Mesenchymal stem cell (in vitro differentiated cells and primary cell): ENCODE measurements at regions not wholly inside any gene's neighbourhood (a gene's known extent, or its start where the extent isn't known, plus 50 kb on each side); places are given as distances from the start of the nearest gene placed in this dataset.

Source experiments
- DNase-seq: peaks from one replicate; pipeline ENCODE4 v3.0.0-alpha.2; 2013
- H2AFZ ChIP-seq: one replicate; pipeline ENCODE4 v1.6.1; 2013; ENCODE audit warnings: low read depth, mild to moderate bottlenecking, control low read depth, inconsistent platforms, low read length, moderate library complexity
- H2AK5ac ChIP-seq: 2 replicates; pipeline ENCODE4 v1.6.1; 2013; ENCODE audit warnings: low read length, moderate library complexity, mild to moderate bottlenecking, inconsistent platforms; ENCODE audit not compliant: severe bottlenecking
- H2BK120ac ChIP-seq: one replicate; pipeline ENCODE4 v1.6.1; 2013; ENCODE audit warnings: low read depth, mild to moderate bottlenecking, inconsistent platforms, low read length, moderate library complexity
- H2BK12ac ChIP-seq, 2 experiments: one replicate each; pipeline ENCODE4 v1.6.1; 2013; ENCODE audit warnings: inconsistent platforms in 2 of 2, low read length in 2 of 2, mild to moderate bottlenecking in 2 of 2, moderate library complexity in 2 of 2, control low read depth in 1 of 2
- H2BK15ac ChIP-seq: one replicate; pipeline ENCODE4 v1.6.1; 2013; ENCODE audit warnings: mild to moderate bottlenecking, low read depth, inconsistent platforms; ENCODE audit not compliant: poor library complexity, severe bottlenecking
- H2BK5ac ChIP-seq: 2 replicates; pipeline ENCODE4 v1.6.1; 2013; ENCODE audit warnings: low read depth, mild to moderate bottlenecking, low read length, control low read depth, inconsistent platforms; ENCODE audit not compliant: poor library complexity, severe bottlenecking
- H3K14ac ChIP-seq, 2 experiments: one replicate each; pipeline ENCODE4 v1.6.1; 2013; ENCODE audit warnings: inconsistent platforms in 2 of 2, low read length in 2 of 2, control low read depth in 1 of 2, mild to moderate bottlenecking in 1 of 2, moderate library complexity in 1 of 2
- H3K18ac ChIP-seq, 2 experiments: one replicate each; pipeline ENCODE4 v1.6.1; 2013; ENCODE audit warnings: inconsistent platforms in 2 of 2, low read length in 2 of 2, control low read depth in 1 of 2, low read depth in 1 of 2, mild to moderate bottlenecking in 1 of 2
- H3K23ac ChIP-seq, 2 experiments: one replicate each; pipeline ENCODE4 v1.6.1; 2013; ENCODE audit warnings: inconsistent platforms in 2 of 2, low read length in 2 of 2, mild to moderate bottlenecking in 2 of 2, moderate library complexity in 2 of 2, control low read depth in 1 of 2
- H3K27ac ChIP-seq: 2 replicates; pipeline ENCODE4 v1.5.1; 2013; ENCODE audit warnings: mild to moderate bottlenecking, moderate library complexity, low read length, control low read depth, inconsistent platforms; ENCODE audit not compliant: poor library complexity, severe bottlenecking
- H3K27me3 ChIP-seq, 2 experiments: 2 replicates each; pipeline versions ENCODE4 v1.6.1 to v1.7.0; 2013; ENCODE audit warnings: low read length in 2 of 2, mild to moderate bottlenecking in 2 of 2, moderate library complexity in 2 of 2, control low read depth in 1 of 2, inconsistent platforms in 1 of 2; ENCODE audit not compliant: control insufficient read depth in 1 of 2, insufficient read depth in 1 of 2
- H3K36me3 ChIP-seq, 2 experiments: 2 replicates each; pipeline versions ENCODE4 v1.6.1 to v1.7.0; 2013; ENCODE audit warnings: low read length in 2 of 2, control low read depth in 1 of 2, inconsistent platforms in 1 of 2, low read depth in 1 of 2, mild to moderate bottlenecking in 1 of 2; ENCODE audit not compliant: insufficient read depth in 2 of 2, control insufficient read depth in 1 of 2
- H3K4ac ChIP-seq, 2 experiments: one replicate each; pipeline ENCODE4 v1.6.1; 2013; ENCODE audit warnings: inconsistent platforms in 2 of 2, low read length in 2 of 2, mild to moderate bottlenecking in 2 of 2, moderate library complexity in 2 of 2, control low read depth in 1 of 2, low read depth in 1 of 2
- H3K4me1 ChIP-seq: 2 replicates; pipeline ENCODE4 v1.6.1; 2013; ENCODE audit warnings: low read depth, low read length, control low read depth; ENCODE audit not compliant: control insufficient read depth, insufficient read depth
- H3K4me2 ChIP-seq: 2 replicates; pipeline ENCODE4 v1.6.1; 2013; ENCODE audit warnings: low read length, mild to moderate bottlenecking, inconsistent platforms; ENCODE audit not compliant: poor library complexity, severe bottlenecking
- H3K4me3 ChIP-seq, 2 experiments: 2 replicates each; pipeline versions ENCODE4 v1.5.1 to v1.7.0; 2013; ENCODE audit warnings: low read length in 2 of 2, mild to moderate bottlenecking in 2 of 2, control low read depth in 1 of 2, low read depth in 1 of 2; ENCODE audit not compliant: insufficient read depth in 1 of 2
- H3K79me1 ChIP-seq: replicated peaks from 2 replicates; pipeline ENCODE4 v1.6.1; 2013; ENCODE audit warnings: mild to moderate bottlenecking, control low read depth, low read length, inconsistent platforms; ENCODE audit not compliant: poor library complexity, severe bottlenecking
- H3K9ac ChIP-seq: 2 replicates; pipeline ENCODE4 v1.7.0; 2013; ENCODE audit warnings: mild to moderate bottlenecking, low read length, moderate library complexity
- H3K9me3 ChIP-seq: 2 replicates; pipeline ENCODE4 v1.7.0; 2013; ENCODE audit warnings: mild to moderate bottlenecking, low read length; ENCODE audit not compliant: control insufficient read depth
- H4K8ac ChIP-seq: one replicate; pipeline ENCODE4 v1.6.1; 2013; ENCODE audit warnings: inconsistent platforms, mild to moderate bottlenecking, low read length, moderate library complexity
- H4K91ac ChIP-seq: one replicate; pipeline ENCODE4 v1.6.1; 2013; ENCODE audit warnings: mild to moderate bottlenecking, low read length, inconsistent platforms
- WGBS: methylation state at CpG from one replicate; pipeline ENCODE4 v1.1.7; 2013; ENCODE audit warnings: mixed read lengths; 5-methylcytosine and 5-hydroxymethylcytosine counted together

- Histone ChIP-seq H2AK5ac (no peak overlapping the region), H3K4me2 (no peak overlapping the region), H3K9ac (no peak overlapping the region), H3K4ac (no peak overlapping the region), H3K4me1 (no peaks in the 10 kb centered on the region), H2AFZ (no peak overlapping the region), H3K79me1 (no peaks in the 10 kb centered on the region), H4K8ac (no peak overlapping the region), H3K4me3 (no peak overlapping the region), H3K23ac (no peak overlapping the region), H2BK15ac (no peak overlapping the region), H3K14ac (no peak overlapping the region), H2BK12ac (no peak overlapping the region), H3K18ac (no peak overlapping the region), H3K27ac (no peak overlapping the region), H3K9me3 (peaks cover 8% of the 10 kb centered on the region), H3K27me3 (no peaks in the 10 kb centered on the region), H3K36me3 (no peaks in the 10 kb centered on the region), H2BK120ac (no peak overlapping the region), H4K91ac (no peak overlapping the region), H2BK5ac (no peak overlapping the region)
- no peak for DNase-seq
- WGBS, result 67% methylated on average over 1 of the region's 1 CpG
These were observed 840.7 kb upstream of the EDIL3 start for GRCh38 chr5:85225388-85225787.

- H2AK5ac ChIP-seq, result no peak overlapping the region
- no peak overlapping the region for H3K27ac ChIP-seq
- no peak overlapping the region for H4K91ac ChIP-seq
- H3K9ac ChIP-seq, result no peak overlapping the region
- H3K9me3 ChIP-seq, result peaks cover 29% of the 10 kb centered on the region
- no peak overlapping the region for H2AFZ ChIP-seq
- no peak overlapping the region for H3K4me3 ChIP-seq
- no peaks in the 10 kb centered on the region for H3K36me3 ChIP-seq
- H3K4me1 ChIP-seq, result no peaks in the 10 kb centered on the region
- no peak overlapping the region for H2BK5ac ChIP-seq
- H2BK120ac ChIP-seq, result no peak overlapping the region
- WGBS, result 75% methylated on average over 2 of the region's 2 CpGs
- no peaks in the 10 kb centered on the region for H3K27me3 ChIP-seq
- H3K14ac ChIP-seq, result no peak overlapping the region
- no peaks in the 10 kb centered on the region for H3K79me1 ChIP-seq
- no peak overlapping the region for H4K8ac ChIP-seq
- H2BK12ac ChIP-seq, result no peak overlapping the region
- no peak overlapping the region for H2BK15ac ChIP-seq
- no peak overlapping the region for H3K4me2 ChIP-seq
- no peak for DNase-seq
- H3K18ac ChIP-seq, result no peak overlapping the region
- no peak overlapping the region for H3K23ac ChIP-seq
- no peak overlapping the region for H3K4ac ChIP-seq
These were observed 864.5 kb upstream of the EDIL3 start for GRCh38 chr5:85249204-85249603.

- Histone ChIP-seq H2BK120ac (no peak overlapping the region), H3K27ac (no peak overlapping the region), H4K91ac (no peak overlapping the region), H4K8ac (no peak overlapping the region), H3K4ac (no peak overlapping the region), H3K4me2 (no peak overlapping the region), H3K36me3 (no peaks in the 10 kb centered on the region), H2AFZ (no peak overlapping the region), H2BK15ac (no peak overlapping the region), H3K79me1 (no peaks in the 10 kb centered on the region), H3K9ac (no peak overlapping the region), H3K23ac (no peak overlapping the region), H2BK12ac (no peak overlapping the region), H3K14ac (no peak overlapping the region), H3K9me3 (no peaks in the 10 kb centered on the region), H3K27me3 (no peaks in the 10 kb centered on the region), H2AK5ac (no peak overlapping the region), H3K4me3 (no peak overlapping the region), H3K18ac (no peak overlapping the region), H3K4me1 (no peaks in the 10 kb centered on the region), H2BK5ac (no peak overlapping the region)
- 83% methylated on average over 2 of the region's 2 CpGs for WGBS
- no peak for DNase-seq
These were observed 878.4 kb upstream of the EDIL3 start for GRCh38 chr5:85263125-85263524.

GRCh38 chr5:85266692-85267091, 882.0 kb upstream of the EDIL3 start:
- H2AFZ ChIP-seq, result no peak overlapping the region
- H2BK15ac ChIP-seq, result no peak overlapping the region
- no CpG with 5 or more reads among the region's 1 CpG for WGBS
- H3K9me3 ChIP-seq, result no peaks in the 10 kb centered on the region
- no peak overlapping the region for H2BK5ac ChIP-seq
- H3K36me3 ChIP-seq, result no peaks in the 10 kb centered on the region
- no peak overlapping the region for H3K14ac ChIP-seq
- no peak overlapping the region for H3K23ac ChIP-seq
- no peak overlapping the region for H2BK12ac ChIP-seq
- no peaks in the 10 kb centered on the region for H3K79me1 ChIP-seq
- H4K8ac ChIP-seq, result no peak overlapping the region
- H3K4me3 ChIP-seq, result no peak overlapping the region
- no peak overlapping the region for H3K4ac ChIP-seq
- no peak for DNase-seq
- H3K4me1 ChIP-seq, result no peaks in the 10 kb centered on the region
- no peaks in the 10 kb centered on the region for H3K27me3 ChIP-seq
- H3K18ac ChIP-seq, result no peak overlapping the region
- H4K91ac ChIP-seq, result no peak overlapping the region
- no peak overlapping the region for H2AK5ac ChIP-seq
- no peak overlapping the region for H3K4me2 ChIP-seq
- no peak overlapping the region for H3K27ac ChIP-seq
- H2BK120ac ChIP-seq, result no peak overlapping the region
- no peak overlapping the region for H3K9ac ChIP-seq
